ENCODE measurements at regions not wholly inside any gene's neighbourhood (a gene's known extent, or its start where the extent isn't known, plus 50 kb on each side); places are given as distances from the start of the nearest gene placed in this dataset.

GRCh38 chr6:130600880-130601341, 226.3 kb upstream of the SMLR1 start:
- no peak overlapping the region for H3K23ac ChIP-seq (ENCODE audit: low read depth, low read length, poor library complexity)
- H3K4me3 ChIP-seq (ENCODE audit: low read length in 2 of 2), result no peak overlapping the region
- H3K4me1 ChIP-seq (ENCODE audit: control insufficient read depth in 2 of 2, insufficient read depth in 1 of 2, low read depth in 1 of 2, low read length in 2 of 2), result no peaks in the 10 kb centered on the region
- no peaks in the 10 kb centered on the region for H3K9me3 ChIP-seq (replicated peaks in 1 of 2; ENCODE audit: control insufficient read depth in 2 of 2, insufficient read depth in 1 of 2, low read depth in 1 of 2, low read length in 2 of 2)
- H2AFZ ChIP-seq (ENCODE audit: low read length), result no peak overlapping the region
- H3K27me3 ChIP-seq (ENCODE audit: control insufficient read depth in 3 of 3, insufficient read depth in 3 of 3, low read depth in 1 of 3, low read length in 3 of 3), result no peaks in the 10 kb centered on the region
- H3K4ac ChIP-seq (ENCODE audit: low read length), result no peak overlapping the region
- H2BK120ac ChIP-seq (ENCODE audit: low read depth, low read length), result no peak overlapping the region
- H3K4me2 ChIP-seq (ENCODE audit: insufficient read depth, low read length, poor library complexity, severe bottlenecking), result no peak overlapping the region
- H3K36me3 ChIP-seq (replicated peaks in 1 of 2; ENCODE audit: control insufficient read depth in 2 of 2, insufficient read depth in 2 of 2, low read length in 2 of 2), result no peaks in the 10 kb centered on the region
- H2BK5ac ChIP-seq (ENCODE audit: low read length), result no peak overlapping the region
- H2BK12ac ChIP-seq (ENCODE audit: low read length), result no peak overlapping the region
- no CpG with 5 or more reads among the region's 2 CpGs for WGBS, 2 donors (ENCODE audit: extremely low coverage in 2 of 2, insufficient read length in 2 of 2, insufficient replicate concordance in 1 of 2)
- H3K14ac ChIP-seq (ENCODE audit: low read length), result no peak overlapping the region
- H3K18ac ChIP-seq (ENCODE audit: low read length), result no peak overlapping the region
- no peak overlapping the region for H2BK15ac ChIP-seq (ENCODE audit: low read length)
- no peak overlapping the region for H3K9ac ChIP-seq (ENCODE audit: low read depth, low read length, poor library complexity)
- no peak overlapping the region for H2AK5ac ChIP-seq (ENCODE audit: low read depth, low read length)
- H4K8ac ChIP-seq (ENCODE audit: low read depth, low read length), result no peak overlapping the region
- no peak overlapping the region for H3K27ac ChIP-seq (replicated peaks; ENCODE audit: low read length)
- H4K91ac ChIP-seq (ENCODE audit: low read depth, low read length, poor library complexity), result no peak overlapping the region
- no peak for DNase-seq (ENCODE audit: low spot score)
- no peaks in the 10 kb centered on the region for H3K79me1 ChIP-seq (ENCODE audit: low read depth, low read length)

- Histone ChIP-seq H3K9me3 (replicated peaks in 1 of 2; ENCODE audit: control insufficient read depth in 2 of 2, insufficient read depth in 1 of 2, low read depth in 1 of 2, low read length in 2 of 2) (no peaks in the 10 kb centered on the region), H3K4me3 (ENCODE audit: low read length in 2 of 2) (no peak overlapping the region), H3K23ac (ENCODE audit: low read depth, low read length, poor library complexity) (no peak overlapping the region), H2BK120ac (ENCODE audit: low read depth, low read length) (no peak overlapping the region), H3K27ac (replicated peaks; ENCODE audit: low read length) (no peak overlapping the region), H4K91ac (ENCODE audit: low read depth, low read length, poor library complexity) (no peak overlapping the region), H2BK5ac (ENCODE audit: low read length) (no peak overlapping the region), H3K4me1 (ENCODE audit: control insufficient read depth in 2 of 2, insufficient read depth in 1 of 2, low read depth in 1 of 2, low read length in 2 of 2) (no peaks in the 10 kb centered on the region), H3K14ac (ENCODE audit: low read length) (no peak overlapping the region), H2AFZ (ENCODE audit: low read length) (no peak overlapping the region), H3K9ac (ENCODE audit: low read depth, low read length, poor library complexity) (no peak overlapping the region), H2AK5ac (ENCODE audit: low read depth, low read length) (no peak overlapping the region), H3K27me3 (ENCODE audit: control insufficient read depth in 3 of 3, insufficient read depth in 3 of 3, low read depth in 1 of 3, low read length in 3 of 3) (no peaks in the 10 kb centered on the region), H3K36me3 (replicated peaks in 1 of 2; ENCODE audit: control insufficient read depth in 2 of 2, insufficient read depth in 2 of 2, low read length in 2 of 2) (no peaks in the 10 kb centered on the region), H2BK12ac (ENCODE audit: low read length) (no peak overlapping the region), H3K18ac (ENCODE audit: low read length) (no peak overlapping the region), H3K79me1 (ENCODE audit: low read depth, low read length) (no peaks in the 10 kb centered on the region), H4K8ac (ENCODE audit: low read depth, low read length) (no peak overlapping the region), H3K4me2 (ENCODE audit: insufficient read depth, low read length, poor library complexity, severe bottlenecking) (no peak overlapping the region), H3K4ac (ENCODE audit: low read length) (no peak overlapping the region), H2BK15ac (ENCODE audit: low read length) (no peak overlapping the region)
- no CpG with 5 or more reads among the region's 8 CpGs for WGBS, 2 donors (ENCODE audit: extremely low coverage in 2 of 2, insufficient read length in 2 of 2, insufficient replicate concordance in 1 of 2)
- no peak for DNase-seq (ENCODE audit: low spot score)
Observed at GRCh38 chr6:130602151-130602770, 224.9 kb upstream of the SMLR1 start.

GRCh38 chr6:130603391-130603790, 223.8 kb upstream of the SMLR1 start:
- Histone ChIP-seq H3K9ac (ENCODE audit: low read depth, low read length, poor library complexity) (no peak overlapping the region), H3K4ac (ENCODE audit: low read length) (no peak overlapping the region)

GRCh38 chr6:130604841-130605399, 222.3 kb upstream of the SMLR1 start:
- H3K79me1 ChIP-seq (ENCODE audit: low read depth, low read length), result no peaks in the 10 kb centered on the region
- no peak overlapping the region for H3K4ac ChIP-seq (ENCODE audit: low read length)
- H2BK120ac ChIP-seq (ENCODE audit: low read depth, low read length), result no peak overlapping the region
- no peak overlapping the region for H3K14ac ChIP-seq (ENCODE audit: low read length)
- no peaks in the 10 kb centered on the region for H3K9me3 ChIP-seq (replicated peaks in 1 of 2; ENCODE audit: control insufficient read depth in 2 of 2, insufficient read depth in 1 of 2, low read depth in 1 of 2, low read length in 2 of 2)
- no peak overlapping the region for H3K9ac ChIP-seq (ENCODE audit: low read depth, low read length, poor library complexity)
- H2BK12ac ChIP-seq (ENCODE audit: low read length), result no peak overlapping the region
- no peak for DNase-seq (ENCODE audit: low spot score)
- no peak overlapping the region for H4K8ac ChIP-seq (ENCODE audit: low read depth, low read length)
- H2BK5ac ChIP-seq (ENCODE audit: low read length), result no peak overlapping the region
- no peaks in the 10 kb centered on the region for H3K4me1 ChIP-seq (ENCODE audit: control insufficient read depth in 2 of 2, insufficient read depth in 1 of 2, low read depth in 1 of 2, low read length in 2 of 2)
- no CpG with 5 or more reads among the region's 2 CpGs for WGBS, 2 donors (ENCODE audit: extremely low coverage in 2 of 2, insufficient read length in 2 of 2, insufficient replicate concordance in 1 of 2)
- no peak overlapping the region for H2BK15ac ChIP-seq (ENCODE audit: low read length)
- H2AFZ ChIP-seq (ENCODE audit: low read length), result no peak overlapping the region
- no peak overlapping the region for H3K4me2 ChIP-seq (ENCODE audit: insufficient read depth, low read length, poor library complexity, severe bottlenecking)
- no peaks in the 10 kb centered on the region for H3K36me3 ChIP-seq (replicated peaks in 1 of 2; ENCODE audit: control insufficient read depth in 2 of 2, insufficient read depth in 2 of 2, low read length in 2 of 2)
- no peak overlapping the region for H4K91ac ChIP-seq (ENCODE audit: low read depth, low read length, poor library complexity)
- H3K27me3 ChIP-seq (ENCODE audit: control insufficient read depth in 3 of 3, insufficient read depth in 3 of 3, low read depth in 1 of 3, low read length in 3 of 3), result no peaks in the 10 kb centered on the region
- H3K18ac ChIP-seq (ENCODE audit: low read length), result no peak overlapping the region
- H3K4me3 ChIP-seq (ENCODE audit: low read length in 2 of 2), result no peak overlapping the region
- H3K23ac ChIP-seq (ENCODE audit: low read depth, low read length, poor library complexity), result no peak overlapping the region
- no peak overlapping the region for H3K27ac ChIP-seq (replicated peaks; ENCODE audit: low read length)
- no peak overlapping the region for H2AK5ac ChIP-seq (ENCODE audit: low read depth, low read length)

More at GRCh38 chr6:130603391-130603790, 223.8 kb upstream of the SMLR1 start:
- H2BK5ac ChIP-seq (ENCODE audit: low read length), result no peak overlapping the region
- no peaks in the 10 kb centered on the region for H3K4me1 ChIP-seq (ENCODE audit: control insufficient read depth in 2 of 2, insufficient read depth in 1 of 2, low read depth in 1 of 2, low read length in 2 of 2)
- DNase-seq (ENCODE audit: low spot score), result no peak
- no peaks in the 10 kb centered on the region for H3K79me1 ChIP-seq (ENCODE audit: low read depth, low read length)
- H3K4me2 ChIP-seq (ENCODE audit: insufficient read depth, low read length, poor library complexity, severe bottlenecking), result no peak overlapping the region
- no peak overlapping the region for H2BK120ac ChIP-seq (ENCODE audit: low read depth, low read length)
- H3K9me3 ChIP-seq (replicated peaks in 1 of 2; ENCODE audit: control insufficient read depth in 2 of 2, insufficient read depth in 1 of 2, low read depth in 1 of 2, low read length in 2 of 2), result no peaks in the 10 kb centered on the region
- H2AK5ac ChIP-seq (ENCODE audit: low read depth, low read length), result no peak overlapping the region
- H2AFZ ChIP-seq (ENCODE audit: low read length), result no peak overlapping the region
- no peak overlapping the region for H3K27ac ChIP-seq (replicated peaks; ENCODE audit: low read length)
- no CpG with 5 or more reads among the region's 3 CpGs for WGBS, 2 donors (ENCODE audit: extremely low coverage in 2 of 2, insufficient read length in 2 of 2, insufficient replicate concordance in 1 of 2)
- no peak overlapping the region for H3K4me3 ChIP-seq (ENCODE audit: low read length in 2 of 2)
- H3K14ac ChIP-seq (ENCODE audit: low read length), result no peak overlapping the region
- H3K23ac ChIP-seq (ENCODE audit: low read depth, low read length, poor library complexity), result no peak overlapping the region
- H2BK12ac ChIP-seq (ENCODE audit: low read length), result no peak overlapping the region
- no peak overlapping the region for H4K91ac ChIP-seq (ENCODE audit: low read depth, low read length, poor library complexity)
- no peak overlapping the region for H2BK15ac ChIP-seq (ENCODE audit: low read length)
- no peaks in the 10 kb centered on the region for H3K27me3 ChIP-seq (ENCODE audit: control insufficient read depth in 3 of 3, insufficient read depth in 3 of 3, low read depth in 1 of 3, low read length in 3 of 3)
- H3K18ac ChIP-seq (ENCODE audit: low read length), result no peak overlapping the region
- H4K8ac ChIP-seq (ENCODE audit: low read depth, low read length), result no peak overlapping the region
- no peaks in the 10 kb centered on the region for H3K36me3 ChIP-seq (replicated peaks in 1 of 2; ENCODE audit: control insufficient read depth in 2 of 2, insufficient read depth in 2 of 2, low read length in 2 of 2)
